Upper lobe of left lung (tissue), 4 donors: ENCODE measurements at regions not wholly inside any gene's neighbourhood (a gene's known extent, or its start where the extent isn't known, plus 50 kb on each side); places are given as distances from the start of the nearest gene placed in this dataset.
"Not testable (repeated sequence)": the region's sequence is repeated elsewhere in the genome, so short reads cannot be mapped to it uniquely, and the experiment has no call there.

Experiments used
- POLR2A ChIP-seq, 4 donors: fragments of 450-650 bp; IDR thresholded peaks; one replicate each; pipeline ENCODE4 v1.5.1; 2016 to 2017; ENCODE audit warnings: antibody characterized with exemption in 4 of 4, mild to moderate bottlenecking in 2 of 4
- TF ChIP-seq, protein P1 (sequence below), 6 experiments: fragments of 450-650 bp in 4 of 6; fragments of 200-600 bp in 2 of 6; sonication (generic) in 2 of 6; IDR thresholded peaks; one replicate each; pipeline ENCODE4 v1.5.1; 2016 to 2019; ENCODE audit warnings: antibody characterized with exemption in 6 of 6

DNA sequence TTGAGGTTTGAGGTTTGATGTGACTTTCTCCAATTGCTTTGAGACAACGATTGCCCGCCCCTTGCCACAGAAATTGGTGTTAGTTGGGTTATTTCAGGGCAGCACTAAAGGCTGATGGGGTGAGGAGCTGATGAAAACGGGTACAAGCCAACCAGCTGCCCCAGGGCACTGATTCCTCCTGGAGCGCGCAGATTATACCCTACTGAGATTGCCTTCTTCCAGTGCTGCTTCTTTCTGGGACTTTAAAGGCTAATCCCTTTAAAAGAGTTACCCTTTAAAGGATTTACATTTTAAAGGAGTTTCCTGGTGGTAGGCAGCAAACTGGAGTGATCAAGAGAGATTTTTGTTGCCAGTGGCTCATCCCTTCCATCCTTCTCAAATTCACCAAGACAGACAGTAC lies 1903.3 kb downstream of the KHDRBS2 start:
- TF ChIP-seq, protein P1, sequence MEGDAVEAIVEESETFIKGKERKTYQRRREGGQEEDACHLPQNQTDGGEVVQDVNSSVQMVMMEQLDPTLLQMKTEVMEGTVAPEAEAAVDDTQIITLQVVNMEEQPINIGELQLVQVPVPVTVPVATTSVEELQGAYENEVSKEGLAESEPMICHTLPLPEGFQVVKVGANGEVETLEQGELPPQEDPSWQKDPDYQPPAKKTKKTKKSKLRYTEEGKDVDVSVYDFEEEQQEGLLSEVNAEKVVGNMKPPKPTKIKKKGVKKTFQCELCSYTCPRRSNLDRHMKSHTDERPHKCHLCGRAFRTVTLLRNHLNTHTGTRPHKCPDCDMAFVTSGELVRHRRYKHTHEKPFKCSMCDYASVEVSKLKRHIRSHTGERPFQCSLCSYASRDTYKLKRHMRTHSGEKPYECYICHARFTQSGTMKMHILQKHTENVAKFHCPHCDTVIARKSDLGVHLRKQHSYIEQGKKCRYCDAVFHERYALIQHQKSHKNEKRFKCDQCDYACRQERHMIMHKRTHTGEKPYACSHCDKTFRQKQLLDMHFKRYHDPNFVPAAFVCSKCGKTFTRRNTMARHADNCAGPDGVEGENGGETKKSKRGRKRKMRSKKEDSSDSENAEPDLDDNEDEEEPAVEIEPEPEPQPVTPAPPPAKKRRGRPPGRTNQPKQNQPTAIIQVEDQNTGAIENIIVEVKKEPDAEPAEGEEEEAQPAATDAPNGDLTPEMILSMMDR (IDR thresholded peaks at IDR 0.05) = not testable (repeated sequence)
- not testable (repeated sequence) for TF ChIP-seq POLR2A (IDR thresholded peaks at IDR 0.05)
